Esophagus muscularis mucosa (tissue), 4 donors: ENCODE measurements at regions not wholly inside any gene's neighbourhood (a gene's known extent, or its start where the extent isn't known, plus 50 kb on each side); places are given as distances from the start of the nearest gene placed in this dataset.

Experiments used
- DNase-seq: peaks from one replicate; pipeline ENCODE4 v3.0.0-alpha.2; 2017; ENCODE audit errors: extremely low spot score
- H3K27ac ChIP-seq, 4 donors: fragments of 200-600 bp; sonication (generic); replicated peaks in 1 of 4; 1 replicate in 3 of 4; 2 replicates in 1 of 4; pipeline ENCODE4 v1.5.1; 2016 to 2019; ENCODE audit warnings: mild to moderate bottlenecking in 1 of 4
- H3K27me3 ChIP-seq, 4 donors: fragments of 200-600 bp; sonication (generic); one replicate each; pipeline versions ENCODE4 v1.5.1 to v1.6.0; 2016 to 2019
- H3K36me3 ChIP-seq, 4 donors: fragments of 200-600 bp; sonication (generic); one replicate each; pipeline ENCODE4 v1.5.1; 2016 to 2019
- H3K4me1 ChIP-seq, 4 donors: fragments of 200-600 bp; sonication (generic); one replicate each; pipeline ENCODE4 v1.5.1; 2016 to 2019
- H3K4me3 ChIP-seq, 4 donors: fragments of 200-600 bp; sonication (generic); 1 replicate in 2 of 4; 2 replicates in 2 of 4; pipeline ENCODE4 v1.5.1; 2016 to 2019; ENCODE audit warnings: mild to moderate bottlenecking in 4 of 4, moderate library complexity in 1 of 4
- H3K9me3 ChIP-seq, 4 donors: fragments of 200-600 bp; sonication (generic); 1 replicate in 3 of 4; 2 replicates in 1 of 4; pipeline ENCODE4 v1.5.1; 2016 to 2019
- EP300 ChIP-seq: sonication (generic); formaldehyde crosslinking; IDR thresholded peaks from one replicate; pipeline ENCODE4 v1.6.1; 2017; ENCODE audit warnings: antibody characterized with exemption
- POLR2A ChIP-seq: fragments of 450-650 bp; IDR thresholded peaks from one replicate; pipeline ENCODE4 v1.6.1; 2017; ENCODE audit warnings: antibody characterized with exemption, moderate library complexity, mild to moderate bottlenecking, low read depth
- POLR2AphosphoS5 ChIP-seq, 2 donors: sonication (generic); formaldehyde crosslinking; IDR thresholded peaks; one replicate each; pipeline ENCODE4 v1.6.1; 2017; ENCODE audit warnings: antibody characterized with exemption in 2 of 2
- WGBS: methylation state at CpG from one replicate; pipeline ENCODE4 v1.1.5; 2018; 5-methylcytosine and 5-hydroxymethylcytosine counted together
- intact Hi-C: fragments of 100-400 bp; cut with DNase I; formaldehyde crosslinking; loops from one replicate; pipeline ENCODE4 v1.15.1; 2023
- TF ChIP-seq, protein P1 (sequence below), 3 experiments: fragments of 200-600 bp in 2 of 3; fragments of 450-650 bp in 1 of 3; sonication (generic) in 2 of 3; IDR thresholded peaks; one replicate each; pipeline ENCODE4 v1.5.1; 2017 to 2019; ENCODE audit warnings: antibody characterized with exemption in 3 of 3, mild to moderate bottlenecking in 2 of 3, moderate library complexity in 1 of 3

DNA sequence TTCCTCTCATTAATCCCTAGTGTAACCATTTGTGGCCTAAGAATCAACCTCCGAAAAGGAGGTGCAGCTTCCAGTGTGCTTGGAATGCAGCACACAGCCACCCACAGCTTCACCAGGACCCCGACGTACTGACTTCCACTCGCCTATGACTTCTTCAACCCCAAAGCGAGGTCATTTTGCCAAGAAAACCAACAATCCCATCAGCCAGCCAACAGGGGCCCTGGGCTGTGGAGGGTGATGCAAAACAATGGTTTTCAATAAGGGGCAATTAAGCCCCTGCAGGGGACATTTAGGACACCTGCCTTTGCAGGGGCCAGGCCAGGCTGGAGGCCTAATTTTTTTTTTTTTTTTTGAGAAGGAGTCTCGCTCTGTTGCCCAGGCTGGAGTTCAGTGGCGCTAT is 158.1 kb upstream of the SKOR2 start:
- TF ChIP-seq, protein P1, sequence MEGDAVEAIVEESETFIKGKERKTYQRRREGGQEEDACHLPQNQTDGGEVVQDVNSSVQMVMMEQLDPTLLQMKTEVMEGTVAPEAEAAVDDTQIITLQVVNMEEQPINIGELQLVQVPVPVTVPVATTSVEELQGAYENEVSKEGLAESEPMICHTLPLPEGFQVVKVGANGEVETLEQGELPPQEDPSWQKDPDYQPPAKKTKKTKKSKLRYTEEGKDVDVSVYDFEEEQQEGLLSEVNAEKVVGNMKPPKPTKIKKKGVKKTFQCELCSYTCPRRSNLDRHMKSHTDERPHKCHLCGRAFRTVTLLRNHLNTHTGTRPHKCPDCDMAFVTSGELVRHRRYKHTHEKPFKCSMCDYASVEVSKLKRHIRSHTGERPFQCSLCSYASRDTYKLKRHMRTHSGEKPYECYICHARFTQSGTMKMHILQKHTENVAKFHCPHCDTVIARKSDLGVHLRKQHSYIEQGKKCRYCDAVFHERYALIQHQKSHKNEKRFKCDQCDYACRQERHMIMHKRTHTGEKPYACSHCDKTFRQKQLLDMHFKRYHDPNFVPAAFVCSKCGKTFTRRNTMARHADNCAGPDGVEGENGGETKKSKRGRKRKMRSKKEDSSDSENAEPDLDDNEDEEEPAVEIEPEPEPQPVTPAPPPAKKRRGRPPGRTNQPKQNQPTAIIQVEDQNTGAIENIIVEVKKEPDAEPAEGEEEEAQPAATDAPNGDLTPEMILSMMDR (IDR thresholded peaks at IDR 0.05): no peak
- TF ChIP-seq POLR2AphosphoS5 (IDR thresholded peaks at IDR 0.05) (no peak), POLR2A (no peak), EP300 (no peak)
- Histone ChIP-seq H3K4me1 (no peaks in the 10 kb centered on the region), H3K27ac (no peak overlapping the region), H3K9me3 (no peaks in the 10 kb centered on the region), H3K4me3 (no peak overlapping the region), H3K27me3 (no peaks in the 10 kb centered on the region), H3K36me3 (no peaks in the 10 kb centered on the region)
- WGBS: 89% methylated on average over 7 of the region's 7 CpGs
- no peak for DNase-seq
- intact Hi-C loops: loop anchor here (10.0 kb wide), 1 partner anchor 55 kb away; no protein-coding TSS in a partner anchor

DNA sequence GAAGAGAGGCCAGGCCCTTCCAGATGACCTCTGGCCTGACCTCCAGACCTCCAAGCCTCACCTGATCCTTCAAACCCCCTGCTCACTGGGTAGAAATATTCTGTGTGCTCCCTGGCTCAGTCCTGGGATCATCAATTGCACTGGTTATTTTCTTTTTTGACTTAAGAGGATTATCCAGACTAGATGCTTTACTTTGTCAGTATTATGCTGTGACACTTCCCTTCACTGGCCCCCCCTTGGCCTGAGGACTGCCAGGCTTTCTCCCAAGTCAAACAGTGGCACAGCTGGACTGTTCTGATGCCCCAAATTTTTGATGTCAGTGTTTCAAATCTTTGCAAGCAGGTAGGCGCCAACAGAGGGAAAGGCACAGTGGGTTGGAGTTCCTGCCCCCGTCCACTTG is 156.3 kb upstream of the SKOR2 start:
- no peaks in the 10 kb centered on the region for H3K27me3 ChIP-seq
- DNase-seq: no peak
- intact Hi-C loops: loop anchor here (10.0 kb wide), 1 partner anchor 57 kb away; no protein-coding TSS in a partner anchor
- no peak overlapping the region for H3K4me3 ChIP-seq
- H3K36me3 ChIP-seq: no peaks in the 10 kb centered on the region
- no peak for TF ChIP-seq POLR2A
- TF ChIP-seq, protein P1 (IDR thresholded peaks at IDR 0.05): no peak
- no peak for TF ChIP-seq POLR2AphosphoS5 (IDR thresholded peaks at IDR 0.05)
- no peak for TF ChIP-seq EP300
- H3K4me1 ChIP-seq: no peaks in the 10 kb centered on the region
- 76% methylated on average over 2 of the region's 2 CpGs for WGBS
- no peak overlapping the region for H3K27ac ChIP-seq
- no peaks in the 10 kb centered on the region for H3K9me3 ChIP-seq

DNA sequence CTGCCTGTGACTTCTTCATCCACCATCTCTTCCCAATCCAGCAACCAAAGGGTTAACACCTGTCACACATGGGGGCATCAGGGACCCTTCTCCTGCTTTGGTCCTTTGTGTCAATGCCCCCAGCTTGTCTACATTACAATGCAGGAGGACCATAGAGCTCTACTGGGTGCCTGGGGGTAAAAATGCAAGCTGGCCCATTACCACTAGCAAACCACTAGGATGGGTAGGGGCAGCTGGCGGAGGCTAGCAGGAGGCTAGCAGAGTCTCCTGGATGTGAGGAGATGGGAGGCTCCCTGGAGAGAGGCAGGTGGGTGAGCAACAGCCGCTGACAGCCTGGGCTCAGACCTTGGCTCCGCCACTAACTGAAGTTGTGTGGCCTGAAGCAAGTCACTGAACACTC is 153.4 kb upstream of the SKOR2 start:
- no peaks in the 10 kb centered on the region for H3K27me3 ChIP-seq
- intact Hi-C loops: loop anchor here (10.0 kb wide), 1 partner anchor 60 kb away; no protein-coding TSS in a partner anchor
- no peak overlapping the region for H3K27ac ChIP-seq
- TF ChIP-seq EP300: no peak
- TF ChIP-seq, protein P1 (IDR thresholded peaks at IDR 0.05): no peak
- TF ChIP-seq POLR2A: no peak
- no peak for TF ChIP-seq POLR2AphosphoS5 (IDR thresholded peaks at IDR 0.05)
- no peaks in the 10 kb centered on the region for H3K36me3 ChIP-seq
- no peaks in the 10 kb centered on the region for H3K9me3 ChIP-seq
- no peak for DNase-seq
- 100% methylated on average over 2 of the region's 3 CpGs for WGBS
- no peaks in the 10 kb centered on the region for H3K4me1 ChIP-seq
- no peak overlapping the region for H3K4me3 ChIP-seq

DNA sequence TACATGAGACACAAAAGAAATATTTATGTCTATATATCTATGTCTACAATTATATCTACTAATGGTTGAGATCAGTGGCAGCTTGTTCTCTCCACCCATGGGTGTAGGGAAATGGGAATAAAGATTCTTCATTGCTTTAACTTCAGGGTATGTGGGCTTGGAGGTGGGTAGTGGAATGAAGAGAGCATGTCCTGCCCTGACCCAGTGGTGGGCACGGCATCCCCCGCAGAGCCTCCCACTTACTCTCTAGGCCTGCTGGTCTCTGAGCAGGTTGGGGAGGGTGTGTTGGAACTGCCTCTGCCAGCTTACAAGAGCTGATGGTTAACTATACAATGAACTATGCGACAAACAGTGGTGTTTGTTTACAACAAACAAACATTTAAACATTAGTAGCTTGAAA is 152.5 kb upstream of the SKOR2 start:
- intact Hi-C loops: loop anchor here (10.0 kb wide), 1 partner anchor 61 kb away; no protein-coding TSS in a partner anchor
- 60% methylated on average over 3 of the region's 3 CpGs for WGBS
- no peak for TF ChIP-seq POLR2A
- TF ChIP-seq POLR2AphosphoS5 (IDR thresholded peaks at IDR 0.05): no peak
- TF ChIP-seq EP300: no peak
- TF ChIP-seq, protein P1 (IDR thresholded peaks at IDR 0.05): no peak

DNA sequence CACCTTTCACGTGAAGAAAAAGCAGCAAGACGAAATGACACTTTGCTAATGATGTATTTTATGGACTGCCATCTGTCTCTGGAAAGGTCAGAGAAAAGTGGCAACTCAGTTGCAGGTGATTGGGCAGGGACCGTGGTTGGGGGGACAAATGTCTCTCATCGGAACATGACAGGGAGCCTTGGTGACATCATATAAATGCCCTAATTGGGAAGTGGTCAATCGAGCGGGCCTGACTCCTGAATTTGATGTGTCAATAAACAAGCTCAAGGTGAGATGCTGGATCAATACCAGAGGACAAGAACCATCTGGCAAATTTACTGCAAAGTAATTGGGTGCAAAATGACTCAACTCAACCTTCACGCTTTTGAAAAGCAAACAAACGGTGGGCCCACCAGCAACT is 151.9 kb upstream of the SKOR2 start:
- H3K9me3 ChIP-seq: no peaks in the 10 kb centered on the region
- H3K36me3 ChIP-seq: no peaks in the 10 kb centered on the region
- intact Hi-C loops: loop anchor here (10.0 kb wide), 1 partner anchor 61 kb away; no protein-coding TSS in a partner anchor
- no peak overlapping the region for H3K4me3 ChIP-seq
- TF ChIP-seq EP300 (no peak), POLR2AphosphoS5 (IDR thresholded peaks at IDR 0.05) (no peak), POLR2A (no peak)
- TF ChIP-seq, protein P1 (IDR thresholded peaks at IDR 0.05): no peak
- 40% methylated on average over 8 of the region's 8 CpGs for WGBS
- H3K27me3 ChIP-seq: no peaks in the 10 kb centered on the region
- H3K4me1 ChIP-seq: no peaks in the 10 kb centered on the region
- H3K27ac ChIP-seq: no peak overlapping the region
- DNase-seq: no peak

More for the DNA sequence above, 152.5 kb upstream of the SKOR2 start:
- DNase-seq: no peak
- Histone ChIP-seq H3K36me3 (no peaks in the 10 kb centered on the region), H3K9me3 (no peaks in the 10 kb centered on the region), H3K27me3 (no peaks in the 10 kb centered on the region), H3K4me1 (no peaks in the 10 kb centered on the region), H3K4me3 (no peak overlapping the region), H3K27ac (no peak overlapping the region)
